Skeletal muscle satellite cell (primary cell): ENCODE measurements at regions not wholly inside any gene's neighbourhood (a gene's known extent, or its start where the extent isn't known, plus 50 kb on each side); places are given as distances from the start of the nearest gene placed in this dataset.

ENCODE experiments used
- H3K27me3 ChIP-seq: 2 replicates; pipeline ENCODE4 v1.7.0; 2013; ENCODE audit warnings: low read length; ENCODE audit not compliant: control insufficient read depth, insufficient read depth
- H3K36me3 ChIP-seq: 2 replicates; pipeline ENCODE4 v1.7.0; 2013; ENCODE audit warnings: mild to moderate bottlenecking, control low read depth, low read length; ENCODE audit not compliant: insufficient read depth
- H3K4me1 ChIP-seq: 2 replicates; pipeline ENCODE4 v1.7.0; 2013; ENCODE audit warnings: low read length; ENCODE audit not compliant: control insufficient read depth, insufficient read depth
- H3K4me2 ChIP-seq: 2 replicates; pipeline ENCODE4 v1.7.0; 2013; ENCODE audit warnings: mild to moderate bottlenecking, low read length
- H3K4me3 ChIP-seq: 2 replicates; pipeline ENCODE4 v1.7.0; 2013; ENCODE audit warnings: low read length
- H3K9ac ChIP-seq: 2 replicates; pipeline ENCODE4 v1.7.0; 2013; ENCODE audit warnings: mild to moderate bottlenecking, low read depth, low read length, moderate library complexity
- H3K9me3 ChIP-seq: replicated peaks from 2 replicates; pipeline ENCODE4 v1.7.0; 2013; ENCODE audit warnings: mild to moderate bottlenecking, control low read depth, low read length

- no peaks in the 10 kb centered on the region for H3K9me3 ChIP-seq
- H3K27me3 ChIP-seq = no peaks in the 10 kb centered on the region
- no peak overlapping the region for H3K9ac ChIP-seq
- no peak overlapping the region for H3K4me3 ChIP-seq
- peaks cover 12% of the 10 kb centered on the region for H3K4me1 ChIP-seq
- no peaks in the 10 kb centered on the region for H3K36me3 ChIP-seq
- peak overlapping the region; percentile 37 for H3K4me2 ChIP-seq
These were observed 138.1 kb upstream of the HMHB1 start for GRCh38 chr5:143673676-143674468.

GRCh38 chr5:143672806-143673205 is 139.2 kb upstream of the HMHB1 start:
- Histone ChIP-seq H3K9ac (no peak overlapping the region), H3K4me3 (no peak overlapping the region), H3K27me3 (no peaks in the 10 kb centered on the region), H3K4me1 (peaks cover 12% of the 10 kb centered on the region), H3K9me3 (no peaks in the 10 kb centered on the region), H3K36me3 (no peaks in the 10 kb centered on the region), H3K4me2 (no peak overlapping the region)

DNA sequence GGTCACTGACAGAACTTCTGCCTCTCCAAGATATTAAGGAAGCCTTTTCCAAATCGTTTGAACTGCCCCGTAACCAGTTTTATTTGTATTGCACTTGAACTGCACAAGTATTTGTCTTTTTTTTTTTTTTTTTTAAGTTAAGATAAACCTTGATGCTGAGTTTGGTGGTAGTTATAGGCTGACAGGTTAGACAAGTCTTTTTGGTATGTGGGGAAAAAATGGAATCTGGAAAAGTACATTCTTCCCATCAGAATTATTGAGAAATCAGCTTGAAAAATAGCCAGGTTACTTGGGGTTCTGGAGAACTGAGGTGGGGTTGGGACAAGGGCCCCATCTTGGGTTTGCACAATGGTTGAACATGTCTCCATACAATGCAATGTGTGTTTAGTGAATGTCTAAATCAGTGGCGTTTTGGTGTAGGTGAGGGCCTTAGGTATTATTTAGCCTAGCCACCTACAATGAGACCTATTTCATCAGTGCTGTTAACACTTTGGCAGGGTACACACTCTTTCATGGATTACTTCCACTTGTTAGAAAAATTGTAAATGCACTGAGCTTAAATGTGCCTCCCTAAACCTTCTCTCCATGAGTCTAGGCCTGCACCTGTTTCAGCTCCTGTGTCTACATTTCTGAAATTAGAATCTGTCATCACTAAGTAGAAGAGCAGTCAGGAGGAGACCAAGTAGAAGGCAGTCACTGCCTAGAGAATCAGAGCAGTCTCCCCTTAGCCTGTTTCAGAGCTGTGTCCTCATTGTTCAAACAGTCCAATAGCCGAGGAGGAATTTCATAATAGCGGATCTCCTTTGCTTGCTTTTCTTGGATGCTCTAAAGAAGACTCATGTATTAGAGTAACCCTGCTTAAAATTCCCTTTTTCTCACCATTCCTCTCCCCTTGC is 140.0 kb upstream of the HMHB1 start:
- Histone ChIP-seq H3K9ac (no peak overlapping the region), H3K36me3 (no peaks in the 10 kb centered on the region), H3K4me3 (no peak overlapping the region), H3K9me3 (no peaks in the 10 kb centered on the region), H3K4me2 (no peak overlapping the region), H3K4me1 (peaks cover 12% of the 10 kb centered on the region), H3K27me3 (no peaks in the 10 kb centered on the region)

DNA sequence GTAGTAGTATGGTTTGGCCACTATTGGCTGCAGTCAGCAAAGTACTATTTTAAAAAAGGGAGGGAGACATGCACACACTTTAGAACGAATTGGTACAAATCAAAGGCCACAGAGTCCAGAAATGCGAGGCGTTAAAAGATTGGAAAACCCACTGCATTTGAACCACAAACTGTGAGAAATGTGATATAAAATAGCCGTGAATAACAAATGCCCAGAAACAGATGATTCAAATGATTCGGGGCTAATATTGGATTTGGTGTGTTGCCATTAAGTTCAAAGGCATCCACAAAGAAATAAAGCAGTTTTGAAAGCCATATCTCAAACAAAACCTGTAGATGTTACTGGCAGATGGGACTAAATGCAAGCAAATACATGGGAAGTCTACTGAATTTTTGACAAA is 140.9 kb upstream of the HMHB1 start:
- Histone ChIP-seq H3K9me3 (no peaks in the 10 kb centered on the region), H3K36me3 (no peaks in the 10 kb centered on the region)

GRCh38 chr5:143665866-143666265 is 146.1 kb upstream of the HMHB1 start:
- peaks cover 10% of the 10 kb centered on the region for H3K4me1 ChIP-seq
- H3K4me3 ChIP-seq = no peak overlapping the region
- H3K4me2 ChIP-seq = no peak overlapping the region
- H3K27me3 ChIP-seq = no peaks in the 10 kb centered on the region
- H3K9ac ChIP-seq = no peak overlapping the region
- no peaks in the 10 kb centered on the region for H3K9me3 ChIP-seq
- no peaks in the 10 kb centered on the region for H3K36me3 ChIP-seq

More for the DNA sequence above, 140.9 kb upstream of the HMHB1 start:
- no peak overlapping the region for H3K4me2 ChIP-seq
- H3K27me3 ChIP-seq = no peaks in the 10 kb centered on the region
- no peak overlapping the region for H3K9ac ChIP-seq
- H3K4me1 ChIP-seq = peaks cover 12% of the 10 kb centered on the region
- no peak overlapping the region for H3K4me3 ChIP-seq

GRCh38 chr5:143664623-143665022 is 147.3 kb upstream of the HMHB1 start:
- no peaks in the 10 kb centered on the region for H3K9me3 ChIP-seq
- no peaks in the 10 kb centered on the region for H3K27me3 ChIP-seq
- no peaks in the 10 kb centered on the region for H3K36me3 ChIP-seq
- no peak overlapping the region for H3K4me3 ChIP-seq
- H3K4me1 ChIP-seq = peaks cover 10% of the 10 kb centered on the region
- H3K9ac ChIP-seq = no peak overlapping the region
- H3K4me2 ChIP-seq = no peak overlapping the region

GRCh38 chr5:143663872-143664271 is 148.1 kb upstream of the HMHB1 start:
- Histone ChIP-seq H3K9me3 (no peaks in the 10 kb centered on the region), H3K4me1 (peaks cover 10% of the 10 kb centered on the region), H3K27me3 (no peaks in the 10 kb centered on the region), H3K4me2 (no peak overlapping the region), H3K4me3 (no peak overlapping the region), H3K9ac (no peak overlapping the region), H3K36me3 (no peaks in the 10 kb centered on the region)

GRCh38 chr5:143662020-143662419 is 149.9 kb upstream of the HMHB1 start:
- Histone ChIP-seq H3K36me3 (no peaks in the 10 kb centered on the region), H3K9ac (no peak overlapping the region), H3K4me1 (peaks cover 10% of the 10 kb centered on the region), H3K4me2 (no peak overlapping the region), H3K27me3 (no peaks in the 10 kb centered on the region), H3K4me3 (no peak overlapping the region), H3K9me3 (no peaks in the 10 kb centered on the region)

- Histone ChIP-seq H3K27me3 (no peaks in the 10 kb centered on the region), H3K4me1 (peaks cover 10% of the 10 kb centered on the region), H3K36me3 (no peaks in the 10 kb centered on the region), H3K4me3 (no peak overlapping the region), H3K9ac (no peak overlapping the region), H3K4me2 (no peak overlapping the region), H3K9me3 (no peaks in the 10 kb centered on the region)
These were observed 151.3 kb upstream of the HMHB1 start for GRCh38 chr5:143660625-143661024.

GRCh38 chr5:143659599-143660238 is 152.2 kb upstream of the HMHB1 start:
- H3K27me3 ChIP-seq = no peaks in the 10 kb centered on the region
- H3K4me1 ChIP-seq = peaks cover 10% of the 10 kb centered on the region
- no peaks in the 10 kb centered on the region for H3K9me3 ChIP-seq

DNA sequence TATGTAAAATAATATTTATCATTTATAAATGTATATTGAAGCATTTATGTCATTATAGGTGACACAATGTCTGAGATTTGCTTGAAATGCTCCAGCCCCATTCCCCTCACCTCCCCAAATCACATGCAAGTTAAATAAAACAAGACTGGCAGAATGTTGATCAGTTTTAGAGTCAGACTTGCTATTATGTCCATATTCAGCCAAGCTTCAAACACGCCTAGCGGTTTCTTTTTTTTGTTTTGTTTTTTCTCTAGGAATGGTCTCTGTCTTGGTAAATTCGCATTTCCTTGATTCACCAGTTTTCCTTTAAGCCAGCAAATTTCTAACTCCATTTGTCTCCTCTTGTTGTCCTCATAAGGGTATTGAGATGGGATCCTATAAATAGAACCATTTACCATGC is 153.0 kb upstream of the HMHB1 start:
- Histone ChIP-seq H3K27me3 (no peaks in the 10 kb centered on the region), H3K4me3 (no peak overlapping the region), H3K36me3 (no peaks in the 10 kb centered on the region), H3K9ac (no peak overlapping the region), H3K4me2 (no peak overlapping the region), H3K4me1 (peaks cover 10% of the 10 kb centered on the region), H3K9me3 (no peaks in the 10 kb centered on the region)

More at GRCh38 chr5:143659599-143660238, 152.2 kb upstream of the HMHB1 start:
- no peak overlapping the region for H3K4me3 ChIP-seq
- no peak overlapping the region for H3K9ac ChIP-seq
- H3K36me3 ChIP-seq = no peaks in the 10 kb centered on the region
- no peak overlapping the region for H3K4me2 ChIP-seq
